Epithelial cell of proximal tubule (primary cell): ENCODE measurements at regions not wholly inside any gene's neighbourhood (a gene's known extent, or its start where the extent isn't known, plus 50 kb on each side); places are given as distances from the start of the nearest gene placed in this dataset.
"Not testable (repeated sequence)": the region's sequence is repeated elsewhere in the genome, so short reads cannot be mapped to it uniquely, and the experiment has no call there.

Experiments used
- DNase-seq: peaks from one replicate; pipeline ENCODE4 v3.0.0-alpha.2; 2011; ENCODE audit warnings: low read depth
- H3K4me3 ChIP-seq: 2 replicates; pipeline ENCODE4 v1.5.1; 2011; ENCODE audit warnings: low read depth, mild to moderate bottlenecking, low read length
- TF ChIP-seq, protein P1 (sequence below): conservative IDR thresholded peaks from 2 replicates; pipeline ENCODE4 v1.5.1; 2012; ENCODE audit warnings: low read depth, mild to moderate bottlenecking, low read length

DNA sequence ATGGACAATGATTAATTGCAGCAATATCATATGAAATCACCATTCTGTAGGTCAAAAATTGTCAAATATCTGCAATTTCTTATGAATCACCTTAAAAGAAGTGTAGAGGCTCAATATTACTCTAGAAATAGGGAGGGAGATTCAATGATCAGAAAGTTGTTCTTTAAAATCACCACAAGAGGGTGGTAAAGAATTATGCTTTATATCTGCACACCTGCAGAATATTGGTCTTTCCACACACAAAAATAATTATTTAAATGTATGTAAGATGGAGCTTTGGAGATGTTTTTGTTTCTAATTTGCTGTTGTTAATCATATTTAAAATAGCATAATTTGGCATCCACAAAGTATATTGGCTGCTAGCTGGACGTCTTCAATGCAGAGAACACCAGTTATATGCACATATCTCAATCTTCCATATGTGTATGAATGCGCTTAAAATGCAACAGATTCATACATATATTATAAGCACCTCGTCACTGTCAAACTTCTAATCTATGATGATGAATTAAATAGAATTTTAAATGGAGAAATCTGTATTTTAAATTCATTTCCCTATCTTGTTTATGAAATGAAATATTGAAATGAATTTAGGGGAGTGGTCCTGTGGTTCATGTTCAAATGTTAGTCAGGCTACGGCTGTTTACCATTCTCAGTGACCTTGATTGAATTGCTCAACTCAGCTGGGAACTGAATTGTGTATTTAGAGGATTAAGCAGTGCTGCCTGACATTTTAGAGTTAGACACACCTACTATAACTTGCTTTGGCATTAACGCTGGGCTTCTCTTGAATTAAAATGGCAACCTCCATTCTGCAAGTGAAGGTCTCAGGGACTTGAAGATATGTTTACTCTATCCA, 405.1 kb upstream of the FRG2C start:
- TF ChIP-seq, protein P1, sequence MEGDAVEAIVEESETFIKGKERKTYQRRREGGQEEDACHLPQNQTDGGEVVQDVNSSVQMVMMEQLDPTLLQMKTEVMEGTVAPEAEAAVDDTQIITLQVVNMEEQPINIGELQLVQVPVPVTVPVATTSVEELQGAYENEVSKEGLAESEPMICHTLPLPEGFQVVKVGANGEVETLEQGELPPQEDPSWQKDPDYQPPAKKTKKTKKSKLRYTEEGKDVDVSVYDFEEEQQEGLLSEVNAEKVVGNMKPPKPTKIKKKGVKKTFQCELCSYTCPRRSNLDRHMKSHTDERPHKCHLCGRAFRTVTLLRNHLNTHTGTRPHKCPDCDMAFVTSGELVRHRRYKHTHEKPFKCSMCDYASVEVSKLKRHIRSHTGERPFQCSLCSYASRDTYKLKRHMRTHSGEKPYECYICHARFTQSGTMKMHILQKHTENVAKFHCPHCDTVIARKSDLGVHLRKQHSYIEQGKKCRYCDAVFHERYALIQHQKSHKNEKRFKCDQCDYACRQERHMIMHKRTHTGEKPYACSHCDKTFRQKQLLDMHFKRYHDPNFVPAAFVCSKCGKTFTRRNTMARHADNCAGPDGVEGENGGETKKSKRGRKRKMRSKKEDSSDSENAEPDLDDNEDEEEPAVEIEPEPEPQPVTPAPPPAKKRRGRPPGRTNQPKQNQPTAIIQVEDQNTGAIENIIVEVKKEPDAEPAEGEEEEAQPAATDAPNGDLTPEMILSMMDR: peak; percentile 34
- H3K4me3 ChIP-seq, DNase-seq: not testable (repeated sequence)

DNA sequence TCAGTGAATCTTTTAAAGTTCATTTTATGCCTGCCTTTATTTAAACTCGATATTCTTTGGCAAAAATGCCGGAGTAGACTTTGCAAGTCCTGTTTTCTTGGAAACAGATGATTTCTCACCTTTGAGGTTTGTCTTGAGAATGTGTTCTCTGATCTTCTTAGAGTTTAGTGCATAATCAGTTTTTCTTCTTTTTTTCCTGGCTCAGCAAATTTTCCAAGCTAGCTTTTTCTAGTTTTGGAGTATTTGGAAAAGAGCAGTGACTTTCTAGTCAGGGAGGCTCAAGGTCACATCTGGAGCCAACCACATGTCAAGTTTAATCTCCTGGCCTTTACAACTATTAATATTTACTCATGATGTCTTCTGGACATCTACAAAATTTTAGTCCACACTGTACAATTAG, 403.2 kb upstream of the FRG2C start:
- not testable (repeated sequence) for DNase-seq, H3K4me3 ChIP-seq

DNA sequence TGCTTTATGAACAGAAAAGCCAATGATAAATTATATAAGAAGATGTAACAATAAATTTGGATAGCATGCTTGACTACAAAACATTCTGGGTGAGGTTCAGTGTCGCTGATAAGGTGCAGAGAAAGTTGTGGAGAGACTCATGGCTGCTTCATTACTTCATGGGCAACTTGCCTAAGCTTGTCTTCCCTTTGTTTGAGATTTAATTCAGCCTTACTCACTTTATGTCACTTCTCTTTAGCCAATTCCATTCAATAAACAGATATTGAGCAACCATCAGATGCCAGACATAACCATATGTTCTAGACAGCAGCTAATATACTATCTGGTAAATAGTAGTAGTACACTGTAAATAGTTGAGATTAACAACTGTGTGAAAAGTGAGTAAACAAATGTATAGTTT, 401.5 kb upstream of the FRG2C start:
- no peak for DNase-seq
- TF ChIP-seq, protein P1: no peak
- no peak overlapping the region for H3K4me3 ChIP-seq

DNA sequence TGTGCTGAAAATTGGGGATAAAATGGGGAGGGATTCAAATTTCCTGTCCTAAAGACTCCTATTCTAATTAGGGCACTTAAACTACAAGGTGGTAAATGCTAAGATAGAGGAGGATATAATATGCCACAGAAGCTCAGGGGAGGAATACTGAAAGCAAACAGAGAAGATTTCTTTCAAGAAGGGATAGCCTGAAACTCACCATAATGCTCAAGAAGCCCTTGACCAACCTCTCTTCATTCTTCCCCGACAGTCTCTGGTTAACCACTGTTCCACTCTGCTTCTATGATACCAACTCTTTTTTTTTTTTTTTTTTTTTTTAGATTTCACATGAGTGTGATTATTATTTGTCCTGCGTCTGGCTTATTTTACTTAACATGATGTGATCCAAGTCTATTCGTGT, 398.2 kb upstream of the FRG2C start:
- TF ChIP-seq, protein P1: no peak
- DNase-seq: no peak
- H3K4me3 ChIP-seq: no peak overlapping the region

DNA sequence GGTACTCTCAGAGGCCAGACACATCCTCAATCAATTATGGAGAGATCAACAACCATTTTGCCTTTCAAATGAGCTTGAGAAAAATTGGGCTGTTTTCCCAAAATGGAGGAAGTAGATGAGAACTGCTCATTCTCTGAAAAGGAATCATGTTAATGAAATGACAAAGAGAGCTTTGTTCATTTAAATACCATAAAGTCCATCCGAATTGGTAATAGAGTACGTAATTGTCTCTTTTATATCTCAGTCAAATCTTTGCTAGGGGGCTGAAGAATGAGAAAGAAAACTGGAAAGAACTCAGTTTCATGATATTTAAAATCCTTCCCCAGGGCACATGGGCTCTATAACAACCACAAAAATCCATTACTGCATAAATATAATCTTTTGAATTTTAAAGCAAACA, 395.6 kb upstream of the FRG2C start:
- H3K4me3 ChIP-seq, DNase-seq: not testable (repeated sequence)

DNA sequence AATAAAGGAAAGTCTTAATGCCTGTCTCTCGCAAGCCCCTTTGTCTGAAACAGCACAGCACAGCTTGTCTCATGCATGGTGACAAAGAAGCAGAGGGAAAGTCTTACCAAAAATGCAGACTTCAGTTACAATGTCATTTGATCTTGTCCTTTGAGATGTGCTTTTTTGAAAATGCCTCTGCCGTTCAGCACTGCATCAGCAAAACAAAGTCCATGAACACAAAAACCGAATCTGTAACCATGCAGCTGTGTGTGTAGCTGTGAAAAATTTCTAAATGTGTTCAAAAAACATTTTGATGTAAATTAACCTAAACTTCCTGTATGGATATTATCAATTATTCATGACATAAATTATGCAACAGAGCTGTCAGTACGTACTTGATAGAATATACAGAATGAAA, 391.9 kb upstream of the FRG2C start:
- not testable (repeated sequence) for H3K4me3 ChIP-seq, DNase-seq

DNA sequence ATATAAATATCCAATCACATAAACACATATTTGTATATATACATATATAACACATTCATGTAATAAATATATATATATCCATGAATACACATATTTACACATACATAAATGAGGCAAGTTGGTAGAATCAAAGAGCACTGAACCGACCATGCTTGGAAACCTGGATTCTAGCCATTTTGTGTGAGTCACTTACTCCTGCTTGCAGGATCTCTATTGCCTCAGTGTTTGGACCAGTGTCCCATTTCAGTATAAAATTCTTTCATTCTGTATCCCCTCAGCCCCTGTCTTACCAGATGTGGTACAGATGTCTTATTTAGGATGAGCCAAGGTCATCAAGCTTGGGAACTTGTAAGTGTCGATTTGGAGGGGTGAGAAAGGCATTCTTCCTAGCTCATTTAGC, 391.4 kb upstream of the FRG2C start:
- no peak overlapping the region for H3K4me3 ChIP-seq
- DNase-seq: peak; percentile 20
- TF ChIP-seq, protein P1: no peak

DNA sequence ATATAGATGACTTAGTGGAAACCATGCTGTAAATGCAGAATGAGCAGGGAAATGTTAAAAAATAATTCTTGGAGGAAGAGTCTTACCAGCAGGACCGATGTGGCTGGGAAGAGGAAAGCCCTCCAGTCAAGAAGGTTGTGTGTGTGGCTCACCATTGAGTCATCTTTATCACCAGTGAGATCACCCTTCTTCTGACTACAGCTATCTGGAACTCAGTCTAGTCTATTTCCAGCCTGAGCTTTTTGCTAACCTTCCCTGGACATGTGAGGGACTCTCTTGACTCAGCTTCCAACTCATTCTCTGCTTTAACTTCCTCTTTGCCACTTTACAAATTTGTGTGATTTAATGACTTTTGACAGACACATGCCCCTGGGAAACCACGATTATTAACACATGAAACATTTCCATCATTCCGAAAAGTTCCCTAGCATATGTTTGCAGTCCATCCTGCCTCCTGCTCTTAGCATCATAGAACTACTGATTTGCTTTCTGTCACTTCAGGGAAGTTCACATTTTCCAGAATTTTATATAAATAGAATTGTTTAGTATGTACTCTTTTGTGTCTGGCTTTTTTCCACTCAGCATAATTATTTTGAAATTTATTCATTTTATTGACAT, 378.5 kb upstream of the FRG2C start:
- not testable (repeated sequence) for H3K4me3 ChIP-seq
- peak; percentile 13 for DNase-seq

DNA sequence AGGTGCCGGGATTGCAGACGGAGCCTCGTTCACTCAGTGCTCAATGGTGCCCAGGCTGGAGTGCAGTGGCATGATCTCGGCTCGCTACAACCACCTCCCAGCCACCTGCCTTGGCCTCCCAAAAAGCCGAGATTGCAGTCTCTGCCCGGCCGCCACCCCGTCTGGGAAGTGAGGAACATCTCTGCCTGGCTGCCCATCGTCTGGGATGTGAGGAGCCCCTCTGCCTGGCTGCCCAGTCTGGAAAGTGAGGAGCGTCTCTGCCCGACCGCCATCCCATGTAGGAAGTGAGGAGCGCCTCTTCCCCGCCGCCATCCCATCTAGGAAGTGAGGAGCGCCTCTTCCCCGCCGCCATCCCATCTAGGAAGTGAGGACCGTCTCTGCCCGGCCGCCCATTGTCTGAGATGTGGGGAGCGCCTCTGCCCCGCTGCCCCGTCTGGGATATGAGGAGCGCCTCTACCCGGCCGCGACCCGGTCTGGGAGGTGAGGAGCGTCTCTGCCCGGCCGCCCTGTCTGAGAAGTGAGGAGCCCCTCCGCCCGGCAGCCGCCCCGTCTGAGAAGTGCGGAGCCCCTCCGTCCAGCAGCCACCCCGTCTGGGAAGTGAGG, 375.1 kb upstream of the FRG2C start:
- H3K4me3 ChIP-seq, DNase-seq: not testable (repeated sequence)
